HG03039 (cell line): ENCODE measurements at regions not wholly inside any gene's neighbourhood (a gene's known extent, or its start where the extent isn't known, plus 50 kb on each side); places are given as distances from the start of the nearest gene placed in this dataset.
"Not testable (repeated sequence)": the region's sequence is repeated elsewhere in the genome, so short reads cannot be mapped to it uniquely, and the experiment has no call there.

Experiments
- ATAC-seq: cut with Tn5 transposase; IDR thresholded peaks from one replicate; pipeline ENCODE4 v1.9.1; 2021; ENCODE audit warnings: mild to moderate bottlenecking, moderate library complexity; ENCODE audit not compliant: unreplicated experiment

GRCh38 chr2:91422102-91422501 is 2730.6 kb downstream of the RPIA start:
- ATAC-seq = not testable (repeated sequence)

- ATAC-seq = not testable (repeated sequence)
Observed at GRCh38 chr2:91427148-91427547, 2735.7 kb downstream of the RPIA start.

GRCh38 chr2:91441932-91442245 is 2750.4 kb downstream of the RPIA start:
- not testable (repeated sequence) for ATAC-seq

DNA sequence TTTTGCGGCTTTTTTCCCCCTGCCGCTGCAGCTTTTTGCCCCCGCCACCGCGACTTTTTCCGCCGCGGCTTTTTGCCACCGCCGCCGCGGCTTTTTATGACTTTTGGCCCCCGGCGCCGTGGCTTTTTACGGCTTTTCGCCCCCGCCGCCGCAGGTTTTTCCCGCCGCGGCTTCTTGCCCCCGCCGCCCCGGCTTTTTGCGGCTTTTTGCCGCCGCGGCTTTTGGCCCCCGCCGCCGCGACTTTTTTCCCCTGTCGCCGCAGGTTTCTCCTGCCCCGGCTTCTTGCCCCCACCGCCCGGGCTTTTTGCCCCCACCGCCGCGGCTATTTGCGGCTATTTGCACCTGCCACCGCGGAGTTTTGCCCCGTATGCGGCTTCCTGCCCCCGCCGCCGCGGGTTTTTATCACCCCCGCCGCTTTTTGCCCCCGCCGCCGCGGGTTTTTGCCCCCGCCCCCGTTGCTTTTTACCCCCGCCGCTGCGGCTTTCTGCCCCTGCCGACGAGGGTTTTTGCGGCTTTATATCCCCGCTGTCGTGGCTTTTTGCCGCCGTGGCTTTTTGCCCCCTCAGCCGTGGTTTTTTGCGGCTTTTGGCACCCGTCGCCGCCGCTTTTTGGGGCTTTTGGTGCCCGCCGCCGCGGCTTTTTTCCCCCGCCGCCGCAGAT is 2750.9 kb downstream of the RPIA start:
- ATAC-seq = no peak

- not testable (repeated sequence) for ATAC-seq
Observed at GRCh38 chr2:91442906-91443729, 2751.6 kb downstream of the RPIA start.

DNA sequence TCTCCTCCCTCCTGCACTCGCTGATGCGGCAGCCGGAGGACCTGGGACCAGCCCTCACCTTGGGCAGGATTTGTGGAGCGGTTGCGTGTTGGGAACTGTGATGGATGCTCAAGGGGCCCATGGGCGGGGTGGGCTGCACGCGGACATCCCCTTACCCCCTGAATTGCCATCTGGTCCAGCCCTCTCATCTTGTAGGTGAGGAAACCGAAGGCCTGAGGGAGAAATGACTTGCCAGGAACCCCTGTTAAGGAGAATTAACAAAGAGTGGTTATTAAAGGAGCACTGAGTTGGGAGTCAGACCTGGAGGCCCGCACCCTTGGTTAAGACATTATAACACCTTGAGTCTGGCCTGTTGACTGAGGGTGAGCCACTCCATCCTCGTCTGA is 2752.2 kb downstream of the RPIA start:
- not testable (repeated sequence) for ATAC-seq

GRCh38 chr2:91445705-91446104 is 2754.2 kb downstream of the RPIA start:
- not testable (repeated sequence) for ATAC-seq

DNA sequence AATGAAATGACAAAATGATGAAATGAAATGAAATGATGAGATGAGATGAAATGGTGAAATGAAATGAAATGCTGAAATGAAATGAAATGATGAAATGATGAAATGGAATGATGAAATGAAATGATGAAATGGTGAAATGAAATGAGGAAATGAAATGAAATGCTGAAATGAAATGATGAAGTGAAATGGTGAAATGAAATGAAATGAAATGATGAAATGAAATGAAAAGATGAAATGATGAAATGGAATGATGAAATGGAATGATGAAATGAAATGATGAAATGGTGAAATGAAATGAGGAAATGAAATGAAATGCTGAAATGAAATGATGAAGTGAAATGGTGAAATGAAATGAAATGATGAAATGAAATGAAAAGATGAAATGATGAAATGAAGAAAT is 2755.0 kb downstream of the RPIA start:
- not testable (repeated sequence) for ATAC-seq

GRCh38 chr2:91446915-91447314 is 2755.4 kb downstream of the RPIA start:
- not testable (repeated sequence) for ATAC-seq

- not testable (repeated sequence) for ATAC-seq
Observed at GRCh38 chr2:91447508-91447907, 2756.0 kb downstream of the RPIA start.

- not testable (repeated sequence) for ATAC-seq
Observed at GRCh38 chr2:91462292-91462691, 2770.8 kb downstream of the RPIA start.

- not testable (repeated sequence) for ATAC-seq
Observed at GRCh38 chr2:91463007-91463406, 2771.5 kb downstream of the RPIA start.

DNA sequence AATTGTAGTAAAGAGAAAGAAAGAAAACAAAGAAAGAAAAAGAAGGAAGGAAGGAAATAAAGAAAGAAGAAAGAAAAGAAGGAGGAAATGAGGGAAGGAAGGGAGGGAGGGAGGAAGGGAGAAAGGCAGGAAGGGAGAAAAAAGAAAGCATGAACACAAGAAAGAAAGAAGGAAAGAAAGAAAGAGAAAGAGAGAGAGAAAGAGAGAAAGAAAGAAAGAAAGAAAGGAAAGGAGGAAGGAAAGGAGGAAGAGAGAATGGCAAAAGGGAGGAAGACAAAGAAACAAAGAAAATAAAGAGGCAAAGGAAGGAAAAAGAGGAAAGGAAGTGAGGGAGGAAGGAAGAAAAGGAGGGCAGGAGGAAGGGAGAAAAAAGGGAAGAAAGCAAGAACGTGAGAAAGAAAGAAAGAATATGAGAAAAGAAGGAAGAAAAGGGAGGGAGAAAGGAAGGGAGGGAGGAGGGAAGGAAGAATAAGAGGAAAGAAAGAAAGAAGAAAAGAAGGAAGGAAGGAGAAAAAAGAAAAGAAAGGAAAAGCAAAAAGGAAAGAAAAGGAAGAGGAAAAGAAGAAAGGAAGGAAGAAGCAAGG is 2775.4 kb downstream of the RPIA start:
- not testable (repeated sequence) for ATAC-seq

DNA sequence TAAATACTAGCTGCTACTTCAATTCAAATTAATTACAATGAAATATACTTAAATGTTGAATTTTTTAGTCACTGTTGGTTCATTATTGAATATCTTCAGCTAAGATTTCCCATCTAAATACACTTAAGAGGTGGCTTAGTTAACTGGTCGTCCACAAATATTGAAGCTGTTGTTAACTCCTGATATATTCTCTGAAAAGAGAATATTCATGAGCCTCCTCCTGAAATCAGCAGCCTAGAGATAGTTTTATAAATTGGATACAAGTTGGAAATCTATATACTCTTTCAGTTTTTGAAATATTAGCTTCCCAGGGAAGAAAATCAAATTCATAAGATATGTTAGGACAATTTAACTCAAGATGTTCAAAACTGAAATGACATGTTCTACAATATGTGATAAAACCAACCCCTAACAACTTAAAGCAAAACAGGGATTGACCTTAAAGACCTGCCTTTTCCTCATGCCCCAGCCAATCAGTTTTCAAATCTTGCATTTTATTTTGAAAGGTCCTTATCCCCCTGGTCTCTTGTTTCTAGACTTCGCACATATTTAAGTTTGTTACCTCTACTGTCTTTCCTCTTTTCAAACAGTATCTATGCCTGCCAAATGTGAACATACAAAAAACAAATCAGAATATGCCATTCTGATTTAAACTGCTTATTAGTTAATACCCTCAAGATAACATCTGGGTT is 2784.9 kb downstream of the RPIA start:
- not testable (repeated sequence) for ATAC-seq

DNA sequence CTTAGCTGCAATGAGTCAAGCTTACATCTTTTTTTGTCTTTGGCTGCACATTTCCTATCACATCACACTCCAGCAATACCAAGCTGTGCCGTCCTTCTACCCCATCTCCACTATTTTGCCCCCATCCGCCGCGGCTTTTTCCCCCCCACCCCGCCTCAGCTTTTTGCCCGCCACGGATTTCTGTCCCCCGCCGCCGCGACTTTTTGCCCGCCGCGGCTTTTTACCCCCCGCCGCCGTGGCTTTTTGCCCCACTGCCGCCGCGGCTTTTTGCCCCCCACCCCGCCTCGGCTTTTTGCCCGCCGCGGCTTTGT is 2785.4 kb downstream of the RPIA start:
- ATAC-seq = not testable (repeated sequence)

DNA sequence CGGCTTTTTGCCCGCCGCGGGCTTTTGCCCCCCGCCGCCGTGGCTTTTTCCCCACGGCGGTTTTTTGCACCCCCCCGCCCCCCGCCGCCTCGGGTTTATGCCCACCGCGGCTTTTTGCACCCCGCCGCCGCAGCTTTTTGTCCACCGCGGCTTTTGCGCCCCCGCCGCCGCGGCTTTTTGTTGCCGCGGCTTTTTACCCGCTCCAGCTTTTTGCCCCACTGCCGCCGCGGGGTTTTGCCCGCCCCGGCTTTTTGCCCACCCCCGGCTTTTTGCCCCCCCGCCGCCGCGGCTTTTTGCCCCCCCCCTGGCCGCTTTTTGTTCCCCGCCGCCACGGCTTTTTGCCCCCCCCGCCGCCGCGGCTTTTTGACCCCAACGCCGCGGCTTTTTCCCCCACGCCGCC is 2785.8 kb downstream of the RPIA start:
- not testable (repeated sequence) for ATAC-seq

DNA sequence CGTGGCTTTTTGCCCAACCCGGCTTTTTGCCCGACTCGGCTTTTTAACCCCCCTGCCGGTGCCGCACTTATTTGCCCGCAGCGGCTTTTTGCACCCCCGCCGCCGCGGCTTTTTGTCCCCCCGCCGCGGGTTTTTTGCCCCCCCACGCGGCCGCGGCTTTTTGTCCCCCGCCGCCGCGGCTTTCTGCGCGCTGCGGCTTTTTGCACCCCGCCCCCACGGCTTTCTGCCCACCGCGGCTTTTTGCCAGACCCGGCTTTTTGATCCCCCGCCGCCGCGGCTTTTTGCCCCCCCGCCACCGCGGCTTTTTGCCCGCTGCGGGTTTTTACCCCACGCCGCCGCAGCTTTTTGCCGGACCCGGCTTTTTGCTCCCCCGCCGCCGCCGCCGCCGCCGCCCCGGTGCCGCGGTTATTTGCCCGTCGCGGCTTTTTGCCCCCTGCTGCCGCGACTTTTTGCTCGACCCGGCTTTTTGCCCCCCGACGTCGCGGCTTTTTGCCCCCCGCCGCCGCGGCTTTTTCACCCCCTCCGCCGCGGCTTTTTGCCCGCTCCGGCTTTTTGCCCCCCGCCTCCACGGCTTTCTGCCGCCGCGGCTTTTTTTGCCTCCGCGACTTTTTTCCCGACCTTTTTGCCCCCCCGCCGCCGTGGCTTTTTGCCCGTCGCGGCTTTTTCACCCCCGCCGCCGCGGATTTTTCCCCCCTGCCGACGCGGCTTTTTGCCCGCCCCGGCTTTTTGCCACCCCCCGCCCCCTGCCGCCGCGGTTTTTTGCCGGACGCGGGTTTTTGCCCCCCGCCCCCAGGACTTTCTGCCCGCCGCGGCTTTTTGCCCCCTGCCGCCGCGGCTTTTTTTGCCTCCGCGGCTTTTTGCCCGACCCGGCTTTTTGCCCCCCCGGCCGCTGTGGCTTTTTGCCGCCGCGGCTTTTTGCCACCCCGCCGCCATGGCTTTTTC is 2786.5 kb downstream of the RPIA start:
- no peak for ATAC-seq

DNA sequence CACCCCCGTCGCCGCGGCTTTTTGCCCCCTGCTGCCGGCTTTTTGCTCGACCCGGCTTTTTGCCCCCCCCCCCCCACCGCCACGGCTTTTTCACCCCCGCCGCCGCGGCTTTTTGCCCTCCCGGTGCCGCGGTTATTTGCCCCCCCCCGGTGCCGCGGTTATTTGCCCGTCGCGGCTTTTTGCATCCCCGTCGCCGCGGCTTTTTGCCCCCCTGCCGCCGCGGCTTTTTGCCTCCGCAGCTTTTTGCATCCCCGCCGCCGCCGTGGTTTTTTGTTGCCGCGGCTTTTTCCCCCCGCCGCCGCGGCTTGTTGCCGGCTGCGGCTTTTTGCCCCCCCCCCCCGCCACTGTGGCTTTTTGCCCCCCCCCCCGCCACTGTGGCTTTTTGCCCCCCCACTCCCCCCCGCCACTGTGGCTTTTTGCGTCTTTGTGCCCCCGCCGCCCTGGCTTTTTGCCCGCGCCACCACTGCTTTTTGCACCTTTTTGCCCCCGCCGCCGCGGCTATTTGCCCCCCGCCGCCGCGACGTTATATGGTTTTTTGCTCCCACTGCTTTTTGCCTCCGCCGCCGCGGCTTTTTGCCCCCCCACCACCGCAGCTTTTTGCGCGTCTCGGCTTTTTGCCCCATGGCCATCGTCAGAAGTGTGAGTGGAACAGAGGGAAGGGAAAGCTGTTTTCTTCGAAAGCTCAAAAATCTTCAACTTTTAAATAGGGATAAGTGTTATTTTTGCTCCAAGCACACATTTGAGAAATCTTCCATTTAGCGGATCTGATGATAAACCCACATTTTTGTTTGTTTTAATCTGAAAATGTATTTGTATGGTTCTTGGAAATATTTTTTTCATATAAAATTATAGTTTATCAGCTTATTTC is 2787.6 kb downstream of the RPIA start:
- ATAC-seq = not testable (repeated sequence)

- ATAC-seq = not testable (repeated sequence)
Observed at GRCh38 chr2:91485226-91485625, 2793.8 kb downstream of the RPIA start.
